NT2/D1 (cell line): ENCODE measurements at regions not wholly inside any gene's neighbourhood (a gene's known extent, or its start where the extent isn't known, plus 50 kb on each side); places are given as distances from the start of the nearest gene placed in this dataset.

Experiments
- SUZ12 ChIP-seq: IDR thresholded peaks from 2 replicates; pipeline ENCODE4 v1.6.1; 2011; ENCODE audit not compliant: insufficient read length, insufficient read depth; ENCODE audit errors: extremely low read depth
- YY1 ChIP-seq: IDR thresholded peaks from 2 replicates; pipeline ENCODE4 v1.6.1; 2011; ENCODE audit not compliant: insufficient read length, insufficient read depth
- ZNF274 ChIP-seq: IDR thresholded peaks from 2 replicates; pipeline ENCODE4 v1.6.1; 2011; ENCODE audit warnings: mild to moderate bottlenecking, low read depth, low read length

- TF ChIP-seq ZNF274: no peak
- TF ChIP-seq YY1: no peak
- no peak for TF ChIP-seq SUZ12
Observed at GRCh38 chr5:107294211-107294550, 376.6 kb downstream of the EFNA5 start.
